HL-60/S4 treated with retinoic acid at 250 ng/mL for 4 days and 3 days (cell line): ENCODE measurements at regions not wholly inside any gene's neighbourhood (a gene's known extent, or its start where the extent isn't known, plus 50 kb on each side); places are given as distances from the start of the nearest gene placed in this dataset.

Experiments used
- in situ Hi-C: fragments of 300-500 bp; cut with MboI; formaldehyde crosslinking; loops from 2 replicates; pipeline ENCODE4 v1.7.0; 2022; ENCODE audit warnings: low sequenced_read_pairs

GRCh38 chr15:69727121-69727924, 274.7 kb downstream of the RPLP1 start:
- in situ Hi-C loops, result no loop called here

GRCh38 chr15:69729167-69729748, 276.6 kb downstream of the RPLP1 start:
- in situ Hi-C loops, result no loop called here

GRCh38 chr15:69730281-69731080, 277.9 kb downstream of the RPLP1 start:
- in situ Hi-C loops, result no loop called here

GRCh38 chr15:69731081-69731330, 278.4 kb downstream of the RPLP1 start:
- in situ Hi-C loops, result no loop called here

- in situ Hi-C loops, result no loop called here
Measured at GRCh38 chr15:69731581-69731980, 279.0 kb downstream of the RPLP1 start.

- in situ Hi-C loops, result no loop called here
Measured at GRCh38 chr15:69732133-69732532, 279.5 kb downstream of the RPLP1 start.

GRCh38 chr15:69734699-69735098, 282.1 kb downstream of the RPLP1 start:
- in situ Hi-C loops, result no loop called here

GRCh38 chr15:69735121-69735520, 282.5 kb downstream of the RPLP1 start:
- in situ Hi-C loops, result no loop called here

GRCh38 chr15:69736161-69736560, 283.5 kb downstream of the RPLP1 start:
- in situ Hi-C loops, result no loop called here

GRCh38 chr15:69737916-69738315, 285.3 kb downstream of the RPLP1 start:
- in situ Hi-C loops, result no loop called here

- in situ Hi-C loops, result no loop called here
Measured at GRCh38 chr15:69740684-69741083, 288.1 kb downstream of the RPLP1 start.

- in situ Hi-C loops, result no loop called here
Measured at GRCh38 chr15:69742361-69742760, 289.7 kb downstream of the RPLP1 start.

GRCh38 chr15:69743091-69743490, 290.5 kb downstream of the RPLP1 start:
- in situ Hi-C loops, result no loop called here

- in situ Hi-C loops, result no loop called here
Measured at GRCh38 chr15:69744391-69745162, 292.0 kb downstream of the RPLP1 start.

GRCh38 chr15:69747193-69747592, 294.6 kb downstream of the RPLP1 start:
- in situ Hi-C loops, result no loop called here

- in situ Hi-C loops, result no loop called here
Measured at GRCh38 chr15:69748131-69748530, 295.5 kb downstream of the RPLP1 start.

GRCh38 chr15:69748576-69749185, 296.1 kb downstream of the RPLP1 start:
- in situ Hi-C loops, result no loop called here

GRCh38 chr15:69749274-69749673, 296.7 kb downstream of the RPLP1 start:
- in situ Hi-C loops, result no loop called here

GRCh38 chr15:69749797-69750196, 297.2 kb downstream of the RPLP1 start:
- in situ Hi-C loops, result no loop called here

- in situ Hi-C loops, result no loop called here
Measured at GRCh38 chr15:69750253-69750652, 297.6 kb downstream of the RPLP1 start.

GRCh38 chr15:69751147-69751546, 298.5 kb downstream of the RPLP1 start:
- in situ Hi-C loops, result no loop called here
